Heart right ventricle (tissue), 16 donors: ENCODE measurements at regions not wholly inside any gene's neighbourhood (a gene's known extent, or its start where the extent isn't known, plus 50 kb on each side); places are given as distances from the start of the nearest gene placed in this dataset.

Experiments
- ATAC-seq, 8 donors: fragments of 200-7000 bp; cut with Tn5 transposase; one replicate each; pipeline ENCODE4 v1.9.1; 2020; ENCODE audit warnings: mild to moderate bottlenecking in 8 of 8, moderate library complexity in 8 of 8, moderate number of reproducible peaks in 1 of 8
- DNase-seq, 2 donors: peaks; one replicate each; pipeline ENCODE4 v3.0.0-alpha.2; 2020
- H3K27ac ChIP-seq, 10 donors: fragments of 200-600 bp; sonication (generic) in 2 of 10; one replicate each; pipeline versions ENCODE4 v1.5.0 to v1.8.0; 2020 to 2022; ENCODE audit warnings: mild to moderate bottlenecking in 3 of 10
- H3K27me3 ChIP-seq, 7 donors: fragments of 200-600 bp; one replicate each; pipeline ENCODE4 v1.8.0; 2021 to 2022; ENCODE audit warnings: mild to moderate bottlenecking in 2 of 7
- H3K36me3 ChIP-seq, 9 donors: fragments of 200-600 bp; sonication (generic) in 1 of 9; one replicate each; pipeline versions ENCODE4 v1.5.0 to v1.8.0; 2020 to 2022; ENCODE audit warnings: mild to moderate bottlenecking in 2 of 9
- H3K4me1 ChIP-seq, 9 donors: fragments of 200-600 bp; sonication (generic) in 1 of 9; one replicate each; pipeline versions ENCODE4 v1.5.0 to v1.8.0; 2020 to 2022; ENCODE audit warnings: mild to moderate bottlenecking in 4 of 9
- H3K4me3 ChIP-seq, 10 donors: fragments of 200-600 bp; sonication (generic) in 2 of 10; one replicate each; pipeline versions ENCODE4 v1.5.0 to v1.8.0; 2020 to 2022; ENCODE audit warnings: mild to moderate bottlenecking in 7 of 10, moderate library complexity in 2 of 10
- H3K9me3 ChIP-seq, 11 donors: fragments of 200-600 bp in 10 of 11; sonication (generic) in 2 of 11; one replicate each; pipeline versions ENCODE4 v1.5.0 to v1.8.0; 2013 to 2022; ENCODE audit warnings: mild to moderate bottlenecking in 2 of 11, control low read depth in 1 of 11, moderate library complexity in 1 of 11
- WGBS, 2 donors: extraction: QIAGEN DNeasy Blood & Tissue Kit; methylation state at CpG; one replicate each; pipeline ENCODE4 v1.1.7; 2013; ENCODE audit warnings: inconsistent platforms in 1 of 2; 5-methylcytosine and 5-hydroxymethylcytosine counted together
- intact Hi-C, 10 donors: fragments of 100-400 bp; cut with DNase I; formaldehyde crosslinking; loops; one replicate each; pipeline versions ENCODE4 v1.11.1 to v1.14.2; 2022
- TF ChIP-seq, protein P1 (sequence below), 9 donors: fragments of 200-600 bp; sonication (generic) in 2 of 9; IDR thresholded peaks; one replicate each; pipeline versions ENCODE4 v1.5.0 to v1.8.0; 2021 to 2022; ENCODE audit warnings: antibody characterized with exemption in 9 of 9, mild to moderate bottlenecking in 5 of 9, moderate library complexity in 1 of 9
- donor health status: Arrhythmogenic right ventricular cardiomyopathy.
- donor health status: ischemic (EF 13 %, LVEDD 7.1; RV severe dilation, severe dysfunction).
- donor health status: healthy with polysubstance abuse.
- donor health status: DM: no; HTN: yes; CAD: no.
- donor health status: DM: no; HTN: no; CAD: no.
- donor health status: ischemic (EF 25% LVEDD 6.9; RV normal size, moderate dysfunction).
- donor health status: ischemic (EF 25% LVEDD 5.7; RV mildly dilated, moderate dysfunction).
- donor health status: healthy.
- donor health status: DM: yes; HTN: yes; CAD: no.
- donor health status: Ischemic cardiomyopathy.
- donor health status: ischemic (EF 35%, LVEDD 5.7; RV mildly dilated, moderate dysfunction).
- donor health status: nonischemic (EF 11% LVEDD 7.7; RV severe dilation, severe dysfunction).
- donor health status: DM: yes; HTN: yes; CAD: no.
- donor health status: PGD.
- donor health status: ischemic (EF 29% LVEDD 5.4; RV normal size, mild dysfunction).
- donor health status: nonischemic (EF 23%, LVEDD 6.1; RV moderate dilation, normal function).

DNA sequence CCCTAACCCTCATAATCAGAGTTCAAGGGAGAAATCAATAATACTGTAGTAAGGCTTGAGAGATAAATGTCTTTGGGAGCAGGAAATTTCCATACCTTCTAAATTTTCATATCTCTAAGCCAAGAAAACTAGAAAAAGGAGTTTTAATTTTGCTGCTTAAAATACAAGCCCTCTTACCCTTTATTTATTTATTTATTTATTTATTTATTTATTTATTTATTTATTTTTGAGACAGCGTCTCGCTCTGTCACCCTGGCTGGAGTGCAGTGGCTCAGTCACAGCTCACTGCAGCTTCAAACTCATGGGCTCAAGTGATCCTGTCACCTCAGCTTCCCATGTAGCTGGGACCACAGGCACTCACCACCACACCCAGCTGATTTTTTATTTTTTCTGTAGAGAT lies 69.0 kb upstream of the GNAO1 start:
- no peaks in the 10 kb centered on the region for H3K36me3 ChIP-seq
- intact Hi-C loops, result no loop called here
- no peak overlapping the region for H3K4me3 ChIP-seq
- no peak for DNase-seq
- H3K27me3 ChIP-seq, result no peaks in the 10 kb centered on the region
- peaks cover 0 to 8% (median 0%) of the 10 kb centered on the region in 9 donors for H3K4me1 ChIP-seq
- H3K27ac ChIP-seq, result no peak overlapping the region
- TF ChIP-seq, protein P1, sequence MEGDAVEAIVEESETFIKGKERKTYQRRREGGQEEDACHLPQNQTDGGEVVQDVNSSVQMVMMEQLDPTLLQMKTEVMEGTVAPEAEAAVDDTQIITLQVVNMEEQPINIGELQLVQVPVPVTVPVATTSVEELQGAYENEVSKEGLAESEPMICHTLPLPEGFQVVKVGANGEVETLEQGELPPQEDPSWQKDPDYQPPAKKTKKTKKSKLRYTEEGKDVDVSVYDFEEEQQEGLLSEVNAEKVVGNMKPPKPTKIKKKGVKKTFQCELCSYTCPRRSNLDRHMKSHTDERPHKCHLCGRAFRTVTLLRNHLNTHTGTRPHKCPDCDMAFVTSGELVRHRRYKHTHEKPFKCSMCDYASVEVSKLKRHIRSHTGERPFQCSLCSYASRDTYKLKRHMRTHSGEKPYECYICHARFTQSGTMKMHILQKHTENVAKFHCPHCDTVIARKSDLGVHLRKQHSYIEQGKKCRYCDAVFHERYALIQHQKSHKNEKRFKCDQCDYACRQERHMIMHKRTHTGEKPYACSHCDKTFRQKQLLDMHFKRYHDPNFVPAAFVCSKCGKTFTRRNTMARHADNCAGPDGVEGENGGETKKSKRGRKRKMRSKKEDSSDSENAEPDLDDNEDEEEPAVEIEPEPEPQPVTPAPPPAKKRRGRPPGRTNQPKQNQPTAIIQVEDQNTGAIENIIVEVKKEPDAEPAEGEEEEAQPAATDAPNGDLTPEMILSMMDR (IDR thresholded peaks at IDR 0.05), result no peak
- no peak for ATAC-seq
- H3K9me3 ChIP-seq, result no peaks in the 10 kb centered on the region
- WGBS, 2 donors, result 93 to 96% methylated on average over 2 of the region's 2 CpGs

DNA sequence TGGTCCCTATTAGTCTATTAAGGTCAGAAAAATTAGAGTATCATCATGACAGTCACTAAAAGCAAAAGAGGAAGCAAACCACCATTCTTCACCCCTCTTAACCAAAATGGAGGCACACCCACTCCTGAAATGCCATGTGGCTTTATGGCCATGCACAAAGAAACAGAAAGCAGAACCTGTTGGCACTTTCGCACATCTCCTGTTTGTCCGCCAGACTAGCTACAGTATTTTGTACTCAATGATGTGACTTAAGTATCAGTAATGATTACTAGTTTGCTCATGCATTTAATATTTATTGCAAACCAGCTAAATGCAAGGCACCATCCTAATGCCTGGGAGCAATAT lies 70.2 kb upstream of the GNAO1 start:
- no peak overlapping the region for H3K27ac ChIP-seq
- peaks cover 0 to 8% (median 0%) of the 10 kb centered on the region in 9 donors for H3K4me1 ChIP-seq
- intact Hi-C loops, result no loop called here
- DNase-seq (no peak), ATAC-seq (no peak)
- no peaks in the 10 kb centered on the region for H3K9me3 ChIP-seq
- 95% methylated on average over 2 of the region's 2 CpGs for WGBS, 2 donors
- TF ChIP-seq, protein P1 (IDR thresholded peaks at IDR 0.05), result no peak
- no peaks in the 10 kb centered on the region for H3K36me3 ChIP-seq
- H3K4me3 ChIP-seq, result no peak overlapping the region
- no peaks in the 10 kb centered on the region for H3K27me3 ChIP-seq

DNA sequence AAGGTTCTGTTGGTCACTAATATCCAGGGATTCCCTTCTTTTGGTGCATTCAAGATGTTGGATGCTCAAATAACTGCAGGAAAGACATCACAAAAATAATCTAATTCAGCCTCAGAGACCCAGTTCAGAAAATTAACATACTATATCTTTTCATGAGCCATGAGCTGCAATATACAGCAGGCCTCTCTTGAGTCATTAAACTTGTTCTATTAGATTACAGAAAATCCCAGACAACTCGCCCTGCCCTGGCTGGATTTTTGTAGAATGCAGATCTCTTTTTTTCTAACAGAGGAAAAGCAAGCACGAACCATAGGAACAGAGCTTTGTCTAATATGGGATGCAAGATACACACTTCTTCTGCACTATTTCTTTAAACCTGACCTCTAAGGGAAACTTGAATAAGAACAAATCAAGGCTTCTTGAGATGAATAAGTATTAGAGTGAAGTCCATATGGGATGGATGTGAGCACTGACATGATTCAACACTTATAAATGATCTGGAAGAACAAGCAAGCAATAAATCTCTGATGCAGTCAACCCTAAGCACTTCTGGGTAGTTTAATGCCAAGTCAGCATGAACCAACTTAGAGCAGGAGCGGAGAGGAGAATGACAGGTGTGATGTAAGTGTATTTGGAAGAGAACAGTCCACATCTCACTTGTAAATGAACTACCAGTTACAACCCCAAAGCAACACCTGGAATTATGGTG lies 70.7 kb upstream of the GNAO1 start:
- H3K4me1 ChIP-seq, result peaks cover 0 to 6% (median 0%) of the 10 kb centered on the region in 9 donors
- intact Hi-C loops, result no loop called here
- ATAC-seq (no peak), DNase-seq (no peak)
- no peak overlapping the region for H3K4me3 ChIP-seq
- no peak overlapping the region for H3K27ac ChIP-seq
- H3K36me3 ChIP-seq, result no peaks in the 10 kb centered on the region
- no peaks in the 10 kb centered on the region for H3K9me3 ChIP-seq
- 84 to 86% methylated on average over 3 of the region's 3 CpGs for WGBS, 2 donors
- no peaks in the 10 kb centered on the region for H3K27me3 ChIP-seq
- TF ChIP-seq, protein P1 (IDR thresholded peaks at IDR 0.05), result no peak

DNA sequence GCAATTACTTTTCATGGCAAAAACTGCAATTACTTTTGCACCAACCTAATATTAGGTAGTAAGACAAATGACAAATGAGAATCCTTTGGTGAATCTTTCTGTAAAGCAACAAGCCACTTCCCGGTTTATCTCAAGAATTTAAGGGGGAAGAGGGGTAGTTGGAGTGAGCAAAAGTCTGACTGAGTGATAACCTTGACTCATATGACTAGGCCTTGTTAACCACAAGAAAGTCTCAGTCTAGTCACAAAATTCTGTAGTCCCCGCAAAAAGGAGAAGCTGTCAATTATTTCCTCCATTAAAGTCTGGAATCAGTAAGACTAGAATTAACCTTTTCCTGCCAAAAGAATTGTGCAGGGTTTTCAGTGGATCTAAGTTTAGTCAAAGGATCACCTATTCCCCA lies 72.2 kb upstream of the GNAO1 start:
- no peak for ATAC-seq
- DNase-seq, result no peak
- Histone ChIP-seq H3K27me3 (no peaks in the 10 kb centered on the region), H3K4me1 (no peaks in the 10 kb centered on the region), H3K27ac (no peak overlapping the region), H3K4me3 (no peak overlapping the region), H3K9me3 (no peaks in the 10 kb centered on the region), H3K36me3 (no peaks in the 10 kb centered on the region)
- 75 to 77% methylated on average over 2 of the region's 2 CpGs for WGBS, 2 donors
- intact Hi-C loops, result no loop called here
- TF ChIP-seq, protein P1 (IDR thresholded peaks at IDR 0.05), result no peak
